Left renal pelvis (tissue), 4 donors: ENCODE measurements at regions not wholly inside any gene's neighbourhood (a gene's known extent, or its start where the extent isn't known, plus 50 kb on each side); places are given as distances from the start of the nearest gene placed in this dataset.
"Not testable (repeated sequence)": the region's sequence is repeated elsewhere in the genome, so short reads cannot be mapped to it uniquely, and the experiment has no call there.

Experiments used
- DNase-seq, 4 donors: peaks; one replicate each; pipeline ENCODE4 v3.0.0-alpha.2; 2013; ENCODE audit warnings: low read depth in 4 of 4, low spot score in 3 of 4

DNA sequence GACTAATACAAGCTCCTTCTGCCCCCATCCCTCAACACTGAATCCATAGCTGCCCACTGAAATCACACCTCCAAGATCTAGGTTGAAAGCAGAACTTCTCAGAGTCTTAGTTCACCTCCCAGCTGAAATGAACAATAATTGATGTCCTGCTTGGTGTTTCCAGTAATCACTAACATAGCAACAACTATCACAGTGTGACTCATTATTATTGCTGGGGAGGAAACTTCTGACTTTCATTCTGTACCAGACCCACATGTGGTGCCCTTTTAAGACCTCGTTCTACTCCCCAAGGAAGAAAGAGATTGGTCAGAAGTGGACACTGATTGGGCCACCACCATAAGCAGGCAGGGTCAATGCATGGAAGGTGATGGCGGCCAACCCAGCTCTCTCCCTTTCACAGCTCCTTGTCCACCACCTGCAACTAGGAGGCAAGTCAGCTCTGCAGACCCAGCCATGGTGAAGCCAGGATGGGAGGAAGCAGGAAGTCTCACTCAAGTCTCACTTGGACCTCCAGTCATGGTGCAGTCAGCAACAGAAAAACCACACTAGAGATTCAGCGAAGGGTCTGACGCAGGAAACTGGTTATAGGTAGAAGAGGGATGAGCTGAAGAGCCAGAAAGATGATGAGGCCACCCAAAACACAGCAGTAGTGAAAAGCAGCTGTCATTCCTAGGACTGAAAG lies 720.2 kb downstream of the PTPRU start:
- DNase-seq = no peak

DNA sequence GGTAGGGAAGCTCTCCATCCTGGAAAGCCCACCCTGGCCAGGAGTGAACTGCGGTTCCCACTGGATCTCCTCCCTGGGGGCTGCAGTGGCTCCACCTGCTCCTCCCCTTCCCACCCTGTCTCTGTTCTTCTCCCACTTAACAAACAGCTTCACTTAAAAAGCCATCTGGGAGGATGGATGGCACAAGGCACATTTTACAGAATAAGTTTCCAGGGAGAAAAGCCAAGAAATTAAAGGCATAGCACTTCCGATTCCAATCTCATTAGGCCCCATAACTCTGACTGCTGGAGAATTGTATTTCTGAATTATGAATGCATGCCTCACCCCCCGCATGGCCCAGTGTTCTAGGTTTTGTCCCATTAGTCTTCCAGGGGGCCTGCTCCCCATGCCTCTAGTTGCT lies 718.3 kb downstream of the PTPRU start:
- DNase-seq = no peak

DNA sequence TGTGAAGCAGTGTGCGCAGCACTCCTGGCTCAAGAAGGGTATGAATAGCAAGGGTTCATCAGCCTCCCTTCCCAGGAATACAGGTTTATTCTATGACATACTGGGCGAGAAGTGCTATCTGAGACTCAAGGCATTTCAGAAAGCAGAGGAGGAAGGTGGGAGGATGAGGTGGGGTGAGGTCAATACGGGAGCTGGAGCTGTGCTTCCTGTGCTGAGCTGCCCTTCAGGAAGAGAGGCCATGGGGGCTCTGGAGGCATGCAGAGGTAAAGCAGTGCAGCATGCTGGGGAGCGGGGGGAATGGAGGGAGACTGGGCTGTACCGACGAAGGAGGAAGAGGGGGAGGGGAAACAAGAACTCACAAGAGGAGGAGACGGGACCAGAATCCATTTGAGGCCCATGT lies 717.6 kb downstream of the PTPRU start:
- DNase-seq = peak in 2 of 4 donors; percentile 18 to 22

DNA sequence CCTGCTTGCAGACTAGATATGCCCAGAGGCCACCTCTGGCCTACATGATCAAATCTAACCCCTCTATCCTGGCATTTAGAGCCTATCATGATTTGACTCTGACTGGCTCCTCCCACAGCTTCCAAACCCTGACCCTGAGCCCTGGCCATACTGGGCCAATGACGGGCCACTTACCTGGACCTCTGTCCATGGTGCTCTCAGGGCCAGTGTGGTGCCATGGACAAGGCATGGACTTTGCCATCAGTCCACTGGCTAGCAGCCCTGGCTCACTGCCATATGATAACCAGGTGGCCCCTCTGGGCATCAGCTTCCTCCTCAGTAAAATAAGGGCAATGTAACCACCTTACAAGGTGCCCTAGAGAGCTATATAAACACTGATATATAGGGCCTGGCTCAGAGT lies 713.4 kb downstream of the PTPRU start:
- no peak for DNase-seq

DNA sequence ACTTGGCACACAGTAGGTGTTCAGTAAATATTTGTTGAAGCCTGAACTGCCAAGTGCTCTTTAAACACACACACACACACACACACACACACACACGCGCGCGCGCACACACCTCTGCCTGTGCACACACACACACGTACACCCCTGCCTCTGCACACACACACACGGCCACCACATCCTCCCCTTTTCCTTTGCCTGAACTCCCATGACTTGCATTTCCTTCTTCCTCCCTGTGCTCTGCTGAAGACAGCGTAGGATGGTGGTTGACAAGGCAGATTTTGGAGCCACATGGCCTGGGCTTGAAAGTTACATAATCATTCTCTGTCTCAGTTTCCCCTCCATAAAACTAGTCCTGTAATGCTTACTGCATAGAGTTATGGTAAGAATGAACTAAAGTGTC lies 712.3 kb downstream of the PTPRU start:
- no peak for DNase-seq

DNA sequence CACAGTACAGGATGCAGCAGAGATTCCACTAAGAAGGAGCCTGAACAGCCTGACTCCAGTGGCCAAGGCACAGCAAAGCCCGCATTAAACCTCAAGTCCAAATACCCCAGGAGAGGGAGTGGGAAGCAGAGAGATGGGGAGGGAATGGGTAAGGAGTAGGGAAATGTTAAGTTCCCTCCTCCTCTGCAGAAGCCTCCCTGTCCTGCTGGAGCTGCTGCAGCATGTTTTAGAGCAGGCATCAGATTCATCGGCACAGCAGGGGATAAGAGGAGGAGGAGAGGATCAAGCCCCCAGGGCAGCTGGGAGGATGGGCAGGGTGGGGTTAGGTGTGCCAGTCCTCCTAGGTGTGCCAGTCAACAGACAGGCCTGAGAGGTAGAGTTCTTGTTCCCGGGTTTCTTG lies 709.7 kb downstream of the PTPRU start:
- DNase-seq = no peak

DNA sequence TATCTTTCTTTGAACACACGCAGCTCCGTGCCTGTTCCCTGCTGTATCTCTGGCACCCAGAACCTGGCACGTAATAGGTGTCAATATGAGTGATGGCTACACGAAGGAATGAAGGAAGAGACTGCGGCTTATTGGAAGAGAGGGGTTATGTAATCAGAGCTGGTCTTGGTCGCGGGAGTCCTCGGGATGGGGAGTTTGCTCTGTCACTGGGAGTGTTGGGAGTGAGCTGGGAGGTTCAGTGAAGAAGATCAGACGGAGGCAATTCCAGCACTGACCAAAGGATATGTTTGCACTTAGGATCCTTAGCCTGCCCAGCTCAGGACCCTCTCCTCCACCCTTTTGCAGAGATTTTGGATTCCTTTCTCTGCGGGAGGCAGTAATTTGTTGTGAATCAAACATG lies 709.1 kb downstream of the PTPRU start:
- no peak for DNase-seq

DNA sequence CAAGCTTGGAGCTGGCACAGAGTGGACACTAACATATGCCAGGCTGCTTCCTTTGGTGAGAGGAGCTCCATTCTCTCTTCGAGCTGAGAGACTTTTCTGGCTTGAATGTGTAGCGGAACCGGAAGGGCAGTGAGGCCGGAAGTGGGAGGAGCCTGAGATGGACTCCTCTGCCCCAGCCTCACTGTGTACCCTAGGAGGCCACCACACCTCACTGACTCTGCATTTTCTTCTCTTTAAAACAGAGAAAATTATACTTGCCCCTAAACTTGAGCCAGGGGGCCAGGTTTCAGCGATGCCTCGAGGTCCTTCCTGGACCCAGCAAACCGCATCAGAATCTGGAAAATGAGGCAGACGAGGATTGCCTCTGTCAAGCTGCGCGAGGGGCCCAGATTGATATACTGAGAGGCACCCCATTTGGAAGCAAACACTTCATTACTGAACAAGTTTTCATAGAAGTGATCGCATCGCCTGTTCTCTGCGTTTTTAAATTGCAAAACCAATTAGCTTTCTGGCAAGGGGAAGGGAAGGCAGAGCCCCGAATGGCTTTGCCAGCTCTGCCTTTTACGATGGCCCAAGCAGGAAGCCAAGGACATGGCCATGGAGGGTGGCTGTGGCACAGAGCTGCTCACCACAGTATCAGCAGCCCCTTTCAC lies 708.1 kb downstream of the PTPRU start:
- DNase-seq = no peak

DNA sequence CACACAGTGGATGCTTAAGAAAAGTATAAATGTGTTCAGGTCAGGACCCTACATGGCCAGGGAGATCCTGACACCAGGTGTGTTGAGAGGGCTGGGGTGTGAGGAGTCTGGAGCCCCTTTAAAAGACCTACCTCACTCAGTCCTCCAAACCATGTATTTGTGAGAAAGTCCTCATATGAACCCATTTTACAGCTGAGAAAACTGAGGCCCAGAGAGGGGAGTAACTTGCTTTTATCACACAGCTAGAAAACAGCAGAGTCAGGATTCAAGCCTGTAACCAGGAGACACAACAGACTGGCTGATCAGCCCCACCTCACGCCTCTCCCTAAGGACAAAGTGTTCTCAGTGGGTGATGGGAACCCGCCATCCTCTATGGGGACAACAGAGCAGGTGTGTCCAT lies 706.7 kb downstream of the PTPRU start:
- DNase-seq = no peak

DNA sequence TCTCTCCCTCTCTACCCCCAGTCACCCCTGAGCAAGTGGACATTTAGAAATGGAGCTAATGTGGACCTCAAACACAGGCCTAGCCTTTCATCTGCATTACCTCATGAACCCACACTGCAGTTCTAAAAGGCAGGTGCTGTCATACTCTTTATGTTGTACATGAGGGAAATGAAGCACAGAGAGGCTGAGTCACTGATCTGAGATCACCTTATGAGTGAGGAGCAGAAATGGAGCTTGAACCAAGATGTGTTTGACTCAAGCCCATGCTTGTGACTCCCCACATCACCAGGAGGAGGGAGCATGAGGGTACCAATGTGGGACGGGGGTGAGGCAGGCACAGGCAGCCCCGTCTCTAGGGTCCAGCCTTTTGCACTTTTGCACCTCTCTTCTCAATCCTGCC lies 702.8 kb downstream of the PTPRU start:
- no peak for DNase-seq

DNA sequence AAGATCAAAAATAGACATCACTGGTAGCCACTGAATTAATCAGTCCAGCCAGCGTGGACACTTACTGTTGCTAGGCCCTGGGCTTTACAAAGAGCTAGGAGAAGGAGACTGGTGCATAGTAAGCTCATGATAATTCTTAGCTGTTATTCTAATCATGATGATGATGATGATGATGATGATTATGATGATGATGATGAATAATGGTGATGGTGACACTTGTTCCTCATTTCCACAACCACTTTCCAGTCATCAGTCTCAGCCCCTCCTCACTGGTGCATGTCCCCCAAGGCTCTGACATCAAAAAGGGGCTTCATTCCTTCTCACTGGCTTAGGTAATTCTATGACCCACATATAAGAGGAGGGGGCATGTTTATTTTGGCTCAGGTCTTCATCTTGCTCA lies 701.0 kb downstream of the PTPRU start:
- no peak for DNase-seq

DNA sequence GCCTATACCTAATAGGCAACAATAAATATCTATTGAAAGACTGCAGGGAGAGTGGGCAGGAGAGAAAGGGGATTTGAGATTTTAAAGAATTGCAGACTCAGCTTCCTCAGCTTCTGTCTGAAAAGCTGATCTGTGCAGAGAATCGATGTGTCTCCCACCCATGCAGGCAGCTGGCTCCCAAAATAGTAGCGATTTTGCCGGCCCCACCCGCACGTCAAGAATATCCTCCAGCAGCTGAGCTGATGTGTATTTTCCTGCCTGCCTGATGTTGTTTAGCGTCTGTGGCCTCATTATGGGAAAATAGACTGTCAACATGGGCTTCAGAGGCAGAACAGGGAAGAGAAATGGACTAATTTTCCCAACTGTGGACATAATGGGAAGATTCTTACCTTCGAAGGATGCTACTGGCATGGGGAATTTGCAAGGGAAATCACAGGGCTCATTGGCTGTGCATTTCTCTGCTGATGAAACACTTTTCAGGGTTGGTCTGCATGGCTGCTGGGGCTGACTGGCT lies 699.8 kb downstream of the PTPRU start:
- DNase-seq = no peak

DNA sequence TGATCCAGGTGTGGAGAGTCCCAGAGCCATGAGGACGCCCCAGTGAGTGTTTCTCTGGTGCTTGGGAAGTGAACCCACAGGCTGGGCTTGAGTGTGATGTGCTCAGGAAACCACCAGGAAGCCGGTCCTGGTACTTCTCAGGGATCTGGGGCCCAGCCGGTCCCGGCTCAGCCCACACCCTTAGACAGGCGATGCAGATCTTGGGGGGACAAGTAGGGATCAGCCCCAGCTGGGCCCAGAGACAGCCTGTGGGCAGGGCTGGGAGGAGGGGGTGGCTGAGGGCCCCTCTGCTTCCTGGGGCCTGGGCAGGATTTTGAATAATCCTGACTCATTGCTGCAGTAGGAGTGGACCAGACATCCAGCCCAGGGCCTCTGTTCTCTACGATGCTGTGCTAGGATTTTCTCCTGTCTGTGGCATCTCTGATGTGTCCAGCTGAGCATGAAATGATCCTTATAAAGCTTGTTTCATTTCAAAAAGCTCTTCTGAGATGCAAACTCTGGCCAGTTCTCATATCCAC lies 698.0 kb downstream of the PTPRU start:
- DNase-seq = no peak

DNA sequence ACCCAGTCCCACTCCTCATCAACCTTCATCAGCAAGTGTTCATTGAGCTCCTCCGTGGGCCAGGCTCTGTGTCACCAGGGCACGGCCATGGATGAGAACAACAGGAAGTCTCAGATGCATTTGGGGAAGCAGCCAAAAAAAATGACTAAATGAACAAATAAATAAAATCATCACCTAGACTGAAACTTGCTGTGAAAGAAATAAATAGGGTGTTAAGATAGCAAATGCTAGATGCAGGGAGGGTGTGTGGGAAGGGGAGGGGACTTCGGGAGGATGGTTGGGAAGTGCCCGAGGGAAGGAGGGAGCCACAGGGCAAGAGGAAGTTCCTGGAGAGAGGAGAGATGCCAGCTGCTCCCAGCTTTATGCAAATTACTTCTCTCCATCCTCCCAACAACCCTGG lies 696.7 kb downstream of the PTPRU start:
- DNase-seq = no peak

DNA sequence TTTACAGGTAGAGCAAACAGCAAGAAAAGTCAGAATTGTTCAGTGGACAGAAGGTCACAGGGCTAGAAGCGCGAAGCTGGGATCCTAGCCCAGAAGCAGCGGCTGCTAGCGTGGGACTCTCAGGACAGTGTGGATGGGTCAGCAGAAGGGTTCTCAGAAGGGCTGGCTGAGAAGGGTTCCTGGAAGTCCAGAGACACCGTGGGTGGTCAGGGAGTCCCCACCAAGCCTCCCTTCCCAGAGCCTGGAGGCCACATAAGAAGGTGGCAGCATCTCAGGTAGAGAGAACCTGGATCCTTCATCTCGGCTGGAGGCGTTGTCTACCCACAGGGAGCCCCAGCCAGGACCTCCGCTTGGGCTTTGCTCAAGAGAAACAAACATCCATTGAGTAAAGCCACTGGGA lies 696.3 kb downstream of the PTPRU start:
- DNase-seq = no peak

DNA sequence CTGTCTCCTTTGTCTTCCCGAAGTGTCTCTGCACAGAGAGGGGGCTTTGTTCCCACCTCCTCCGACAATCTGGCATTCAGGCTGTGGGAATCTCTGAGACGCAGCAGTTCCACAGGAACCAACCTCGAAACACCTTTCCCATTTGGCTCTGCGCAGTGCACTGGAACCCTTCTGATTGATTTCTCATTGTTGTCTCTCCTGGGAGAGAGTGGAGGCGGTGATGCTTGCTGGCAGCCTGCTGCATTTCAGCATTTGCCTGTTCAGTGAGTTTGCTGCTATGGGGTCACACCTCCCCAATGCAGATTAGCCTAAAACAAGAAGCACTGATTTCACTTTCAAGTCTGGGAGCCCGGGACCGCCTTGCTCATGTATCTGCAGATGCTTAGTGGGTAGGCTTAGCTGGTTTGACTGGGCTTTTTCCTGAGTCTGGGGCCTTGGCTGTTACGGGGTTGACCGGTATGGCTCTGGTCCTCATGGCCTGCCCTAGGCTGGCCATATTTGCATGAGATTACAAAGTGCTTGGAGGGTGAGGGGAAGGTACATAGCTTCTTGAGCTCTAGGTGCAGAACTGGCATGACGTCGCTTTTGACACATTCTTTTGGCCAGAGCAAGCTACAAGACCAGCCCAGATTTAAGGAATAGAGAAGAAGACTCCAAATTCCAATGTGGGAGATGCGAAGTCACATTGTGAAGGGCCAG lies 695.3 kb downstream of the PTPRU start:
- no peak for DNase-seq

DNA sequence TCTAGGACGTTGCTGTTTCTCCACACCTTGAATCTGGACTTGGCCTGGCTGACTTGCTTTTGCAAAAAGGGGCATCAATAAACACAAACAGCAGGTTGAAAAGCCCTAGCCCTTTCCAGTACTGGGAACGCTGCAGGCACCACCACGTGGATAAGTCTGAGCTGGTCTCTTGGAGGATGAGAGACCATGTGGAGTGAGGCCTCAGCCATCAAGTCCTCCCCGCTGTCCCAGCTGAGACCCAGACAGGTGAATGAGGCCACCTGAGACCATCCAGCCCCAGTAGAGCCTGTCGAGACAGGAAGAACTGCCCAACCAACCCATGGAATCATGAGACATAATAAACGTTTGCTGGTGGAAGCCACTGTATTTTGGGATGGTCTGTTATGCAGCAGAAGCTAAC lies 688.7 kb downstream of the PTPRU start:
- DNase-seq = no peak

DNA sequence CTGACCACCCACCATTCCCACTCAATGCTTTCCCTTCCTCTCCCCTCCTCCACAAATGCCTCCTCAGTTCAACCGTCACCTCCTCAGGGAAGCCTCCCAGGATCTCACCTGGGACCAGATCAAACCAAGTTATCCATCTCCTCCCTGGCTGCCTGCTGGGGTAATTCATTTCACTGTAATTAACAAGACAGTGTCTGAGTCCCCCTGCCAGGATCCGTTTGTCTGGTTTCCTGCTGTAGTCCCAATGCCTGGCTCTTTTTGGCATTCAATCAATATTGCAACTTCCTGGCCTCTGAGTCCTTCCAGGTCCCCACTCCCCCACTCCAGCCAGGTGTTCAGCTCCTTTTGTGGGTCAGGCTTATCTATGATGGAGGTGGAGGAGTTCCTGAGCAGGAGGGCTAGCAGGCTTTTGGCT lies 687.7 kb downstream of the PTPRU start:
- no peak for DNase-seq

DNA sequence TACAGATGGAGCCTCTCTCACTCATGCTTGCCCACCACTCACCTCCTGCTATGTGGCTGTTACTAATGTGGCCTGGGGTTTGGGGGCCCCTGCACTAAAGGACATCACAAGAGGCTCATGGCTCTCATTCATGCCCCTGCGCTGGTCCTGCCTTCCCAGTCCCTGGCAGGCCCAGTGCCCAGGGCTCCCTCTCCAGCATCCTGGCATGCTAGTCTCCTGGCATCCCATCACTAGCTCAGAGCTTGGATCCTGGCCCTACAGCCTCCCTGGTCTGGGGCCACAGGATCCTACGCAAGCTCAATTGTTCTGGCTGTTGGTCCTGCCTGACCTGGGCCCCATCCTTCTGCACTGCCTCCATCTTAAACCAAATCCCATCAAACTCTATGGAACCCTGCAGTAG lies 685.4 kb downstream of the PTPRU start:
- no peak for DNase-seq

DNA sequence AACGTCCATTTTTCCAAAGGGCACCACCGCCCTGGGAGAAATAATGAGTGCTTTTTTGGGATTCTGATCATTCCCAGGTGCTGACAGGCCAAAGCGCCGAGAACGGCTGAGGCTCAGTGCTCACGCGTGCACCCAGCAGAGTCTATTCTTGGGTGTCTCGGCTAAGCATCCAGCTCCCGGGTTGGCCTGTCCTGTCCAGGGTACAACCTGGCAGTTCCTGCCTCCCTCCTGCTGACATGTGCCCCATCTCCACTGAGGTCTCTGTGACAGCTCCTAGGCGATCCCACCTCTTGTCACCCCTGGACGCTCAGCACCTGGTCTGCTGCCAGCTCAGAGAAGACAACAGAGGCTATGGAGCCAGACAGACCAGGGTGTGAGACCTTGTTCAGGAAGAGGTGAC lies 684.5 kb downstream of the PTPRU start:
- DNase-seq = no peak

DNA sequence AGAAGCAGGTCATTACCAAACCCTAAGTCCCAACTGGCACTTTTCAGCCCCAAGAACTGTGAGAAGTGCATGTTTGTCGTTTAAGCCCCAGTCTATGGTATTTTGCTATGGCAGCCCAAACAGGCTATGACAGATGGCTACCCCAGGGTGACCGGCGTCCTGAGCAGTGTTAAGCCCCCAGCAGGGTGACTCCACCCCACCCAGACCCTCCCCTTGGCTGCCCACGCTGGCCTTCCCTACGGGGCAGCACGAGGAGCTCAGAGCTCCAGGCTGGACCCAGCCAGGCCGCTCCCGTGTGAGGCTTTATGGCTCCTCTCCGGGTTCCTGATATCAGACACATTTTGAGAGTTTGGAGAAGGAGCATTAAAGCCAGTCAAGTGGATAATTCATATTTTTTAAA lies 684.0 kb downstream of the PTPRU start:
- DNase-seq = no peak

DNA sequence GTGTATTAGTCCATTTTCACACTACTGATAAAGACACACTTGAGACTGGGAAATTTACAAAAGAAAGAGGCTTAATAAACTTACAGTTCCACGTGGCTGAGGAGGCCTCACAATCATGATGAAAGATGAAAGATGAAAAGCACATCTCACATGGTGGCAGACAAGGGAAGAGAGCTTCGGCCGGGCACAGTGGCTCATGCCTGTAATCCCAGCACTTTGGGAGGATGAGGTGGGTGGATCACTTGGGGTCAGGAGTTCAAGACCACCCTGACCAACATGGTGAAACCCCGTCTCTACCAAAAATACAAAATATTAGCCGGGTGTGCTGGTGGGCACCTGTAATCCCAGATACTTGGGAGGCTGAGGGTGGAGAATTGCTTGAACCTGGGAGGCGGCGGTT lies 682.7 kb downstream of the PTPRU start:
- not testable (repeated sequence) for DNase-seq
